Right cardiac atrium (tissue), 5 donors: ENCODE measurements at regions not wholly inside any gene's neighbourhood (a gene's known extent, or its start where the extent isn't known, plus 50 kb on each side); places are given as distances from the start of the nearest gene placed in this dataset.

Experiments
- ATAC-seq, 2 donors: fragments of 200-7000 bp; cut with Tn5 transposase; one replicate each; pipeline versions ENCODE4 v1.8.0 to v1.9.1; 2020; ENCODE audit warnings: moderate library complexity in 2 of 2, mild to moderate bottlenecking in 1 of 2
- DNase-seq, 3 donors: peaks; one replicate each; pipeline ENCODE4 v3.0.0-alpha.2; 2020
- H3K27ac ChIP-seq: one replicate; pipeline ENCODE4 v1.5.1; 2013; ENCODE audit warnings: mild to moderate bottlenecking, low read length, control low read depth, moderate library complexity
- H3K27me3 ChIP-seq: one replicate; pipeline ENCODE4 v1.6.1; 2013; ENCODE audit not compliant: control insufficient read depth, insufficient read depth
- H3K4me1 ChIP-seq: one replicate; pipeline ENCODE4 v1.6.1; 2013; ENCODE audit warnings: low read length; ENCODE audit not compliant: control insufficient read depth, insufficient read depth
- H3K4me3 ChIP-seq: one replicate; pipeline ENCODE4 v1.5.1; 2013; ENCODE audit warnings: low read length, control low read depth
- H3K9me3 ChIP-seq: one replicate; pipeline ENCODE4 v1.6.1; 2013; ENCODE audit warnings: low read length; ENCODE audit not compliant: control insufficient read depth
- WGBS: extraction: QIAGEN DNeasy Blood & Tissue Kit; methylation state at CpG from one replicate; pipeline ENCODE4 v1.1.7; 2013; 5-methylcytosine and 5-hydroxymethylcytosine counted together
- intact Hi-C, 4 donors: fragments of 100-400 bp; cut with DNase I; formaldehyde crosslinking; loops; one replicate each; pipeline versions ENCODE4 v1.11.0 to v1.14.0; 2022 to 2023
- donor health status: healthy with polysubstance abuse.
- donor health status: DM: no; HTN: yes; CAD: no.
- donor health status: DM: no; HTN: no; CAD: no.
- donor health status: DM: no; HTN: yes; CAD: no; lungs with severe emphysema.
- donor health status: DM: yes; HTN: yes; CAD: no.

- Histone ChIP-seq H3K27me3 (no peaks in the 10 kb centered on the region), H3K27ac (no peak overlapping the region), H3K4me3 (no peak overlapping the region), H3K9me3 (no peaks in the 10 kb centered on the region), H3K4me1 (no peaks in the 10 kb centered on the region)
- ATAC-seq: no peak
- WGBS: 70% methylated on average over 4 of the region's 4 CpGs
- DNase-seq: peak in 1 of 3 donors; percentile 23
- intact Hi-C loops: no loop called here
These were observed 149.7 kb upstream of the VANGL1 start for GRCh38 chr1:115492019-115492595.

DNA sequence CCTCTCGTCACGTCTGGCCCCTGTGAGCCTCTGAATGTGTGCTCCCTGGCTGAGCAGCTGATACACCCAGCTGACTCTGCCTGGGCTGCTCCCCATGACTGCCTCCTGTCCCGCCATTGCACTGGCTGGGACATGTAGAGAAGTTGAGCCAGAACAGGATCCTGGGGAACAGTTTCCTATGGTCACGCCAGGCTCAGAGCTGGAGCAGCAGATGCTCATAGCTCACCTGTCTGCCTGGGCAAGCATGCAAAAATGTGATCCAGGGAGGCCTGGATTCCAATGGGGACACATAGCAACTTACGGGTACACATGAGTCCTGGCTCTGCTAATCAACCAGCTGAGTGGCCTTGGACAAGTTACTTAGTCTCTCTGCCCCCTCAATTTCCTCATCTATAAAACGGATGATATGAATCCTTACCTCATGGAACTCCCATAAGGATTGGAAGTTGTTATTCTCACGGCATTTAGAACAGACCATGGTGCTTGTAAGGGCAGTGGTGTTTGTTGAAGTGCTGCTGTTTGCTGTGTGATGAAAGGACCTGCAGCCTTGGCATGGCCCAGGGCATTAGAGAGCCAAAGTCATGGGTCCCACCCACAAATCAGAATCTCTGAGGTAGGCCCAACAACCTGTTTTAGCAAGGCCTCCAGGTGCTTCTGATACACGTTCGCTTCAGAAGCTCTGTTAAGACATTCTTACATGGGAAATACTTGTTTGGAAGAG, 150.3 kb upstream of the VANGL1 start:
- Histone ChIP-seq H3K27me3 (no peaks in the 10 kb centered on the region), H3K27ac (no peak overlapping the region), H3K4me3 (no peak overlapping the region), H3K9me3 (no peaks in the 10 kb centered on the region), H3K4me1 (no peaks in the 10 kb centered on the region)
- DNase-seq: peak in 1 of 3 donors; percentile 19
- intact Hi-C loops: no loop called here
- 88% methylated on average over 9 of the region's 9 CpGs for WGBS
- ATAC-seq: no peak

DNA sequence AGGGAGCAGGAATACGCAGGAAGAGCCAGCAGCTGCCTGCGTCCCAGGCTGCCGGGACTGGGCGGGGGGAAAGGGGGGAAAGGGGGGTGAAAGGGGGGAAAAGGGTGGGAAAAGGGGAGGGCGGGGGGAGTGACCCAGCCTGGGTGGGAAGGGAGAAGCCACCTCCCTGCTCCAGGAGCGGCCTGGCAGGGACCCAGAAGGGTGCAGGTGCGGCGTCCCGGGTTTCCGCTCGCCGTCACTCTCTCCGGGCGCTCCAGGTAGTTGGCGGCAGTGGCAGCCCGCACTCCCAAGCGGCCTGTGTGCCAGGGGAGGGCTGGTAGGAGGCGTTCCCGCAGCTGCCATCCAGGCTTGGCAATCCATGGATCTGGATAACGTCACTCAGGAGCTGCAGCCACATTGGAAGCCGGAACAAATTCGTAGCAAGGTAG, 141.0 kb upstream of the NGF start:
- no peak for DNase-seq
- Histone ChIP-seq H3K27ac (no peak overlapping the region), H3K9me3 (no peaks in the 10 kb centered on the region), H3K27me3 (no peaks in the 10 kb centered on the region), H3K4me1 (no peaks in the 10 kb centered on the region), H3K4me3 (no peak overlapping the region)
- no peak for ATAC-seq
- 33% methylated on average over 22 of the region's 22 CpGs for WGBS
- intact Hi-C loops: no loop called here

DNA sequence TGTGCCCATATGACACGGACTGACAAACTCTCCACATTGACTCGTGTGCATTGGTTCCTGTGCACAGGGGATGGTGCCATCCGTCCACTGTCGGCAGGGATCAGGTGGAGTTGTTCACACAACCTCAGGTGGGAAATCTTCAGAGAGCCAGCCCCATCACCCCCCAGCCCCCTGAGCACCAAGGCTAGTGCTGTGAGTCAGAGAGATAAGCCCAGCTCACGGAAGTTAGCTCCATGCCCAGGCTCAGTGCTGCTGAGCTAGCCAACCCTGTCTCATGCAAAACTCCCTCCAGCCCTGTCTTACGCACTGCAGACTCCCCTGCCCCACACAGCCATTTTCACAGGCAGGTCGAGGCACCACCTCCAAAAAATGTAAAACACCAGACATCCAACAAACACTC, 139.0 kb upstream of the NGF start:
- ATAC-seq (no peak), DNase-seq (no peak)
- WGBS: 89% methylated on average over 7 of the region's 7 CpGs
- intact Hi-C loops: no loop called here
- no peak overlapping the region for H3K27ac ChIP-seq
- H3K4me1 ChIP-seq: no peaks in the 10 kb centered on the region
- no peaks in the 10 kb centered on the region for H3K9me3 ChIP-seq
- H3K27me3 ChIP-seq: no peaks in the 10 kb centered on the region
- H3K4me3 ChIP-seq: no peak overlapping the region

DNA sequence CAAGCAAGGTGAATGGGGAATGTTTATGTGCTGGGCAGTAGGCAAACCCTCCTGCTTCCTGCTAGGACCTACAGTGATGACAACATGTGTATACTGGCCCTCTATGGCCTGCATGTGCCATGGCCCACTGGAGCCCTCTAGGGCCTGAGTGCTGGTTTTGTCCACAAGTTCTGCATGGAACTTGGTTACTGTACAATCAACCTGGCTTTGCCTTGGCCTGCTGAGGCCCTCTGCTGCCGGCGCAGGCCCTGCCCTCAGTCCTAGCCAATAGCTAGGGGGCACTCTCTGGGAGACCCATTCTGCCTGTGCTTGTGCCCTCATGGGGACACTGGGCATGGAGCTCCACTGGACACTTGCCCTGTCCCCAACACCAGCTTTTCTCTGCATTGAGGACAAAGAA, 138.6 kb upstream of the NGF start:
- H3K4me3 ChIP-seq: no peak overlapping the region
- no peaks in the 10 kb centered on the region for H3K4me1 ChIP-seq
- H3K27ac ChIP-seq: no peak overlapping the region
- H3K27me3 ChIP-seq: no peaks in the 10 kb centered on the region
- DNase-seq: no peak
- WGBS: 69% methylated on average over 2 of the region's 2 CpGs
- H3K9me3 ChIP-seq: no peaks in the 10 kb centered on the region
- ATAC-seq: peak; percentile 9 to 28
- intact Hi-C loops: no loop called here

DNA sequence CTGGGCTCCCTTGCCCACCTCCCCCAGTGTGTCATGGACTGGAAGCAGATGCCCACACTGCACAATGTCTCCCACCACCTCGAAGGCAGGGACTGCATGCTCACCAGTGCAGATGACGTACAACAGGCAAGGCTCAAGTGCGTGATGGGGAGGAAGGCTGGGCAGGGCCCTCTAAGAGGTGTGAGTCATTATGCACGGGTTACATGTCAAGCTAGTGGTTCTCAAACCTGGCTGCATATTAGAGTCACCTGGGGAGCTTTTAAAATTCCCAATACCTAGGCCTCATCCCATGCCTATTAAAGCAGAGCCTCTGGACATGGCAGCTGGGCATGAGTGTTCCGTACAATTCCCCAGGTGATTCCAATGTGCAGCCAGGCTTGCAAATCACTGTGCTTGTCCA, 137.9 kb upstream of the NGF start:
- Histone ChIP-seq H3K27me3 (no peaks in the 10 kb centered on the region), H3K9me3 (no peaks in the 10 kb centered on the region), H3K4me3 (no peak overlapping the region), H3K4me1 (no peaks in the 10 kb centered on the region), H3K27ac (no peak overlapping the region)
- DNase-seq: no peak
- 70% methylated on average over 5 of the region's 5 CpGs for WGBS
- intact Hi-C loops: no loop called here
- no peak for ATAC-seq

DNA sequence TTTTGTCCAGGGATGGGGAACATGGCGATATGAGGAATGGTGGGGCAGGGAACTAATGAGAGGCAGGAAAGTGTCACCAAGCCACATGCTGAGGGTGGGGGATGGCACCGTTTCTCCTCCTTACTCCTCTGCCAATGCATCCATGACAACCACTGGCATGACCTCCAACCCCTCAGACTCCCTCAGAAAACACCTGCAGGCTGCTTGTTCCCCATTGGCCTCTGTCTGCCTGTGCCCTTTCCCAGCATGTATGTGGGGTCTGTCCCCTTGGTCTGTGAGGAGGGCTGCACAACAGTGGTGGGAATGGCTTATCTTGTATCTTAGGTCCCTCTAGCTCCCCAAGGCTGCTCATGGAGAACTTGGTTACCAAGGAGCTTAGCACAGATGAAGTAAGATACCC, 137.2 kb upstream of the NGF start:
- ATAC-seq (no peak), DNase-seq (no peak)
- Histone ChIP-seq H3K9me3 (no peaks in the 10 kb centered on the region), H3K4me1 (no peaks in the 10 kb centered on the region), H3K4me3 (no peak overlapping the region), H3K27me3 (no peaks in the 10 kb centered on the region), H3K27ac (no peak overlapping the region)
- intact Hi-C loops: no loop called here
- 81% methylated on average over 2 of the region's 2 CpGs for WGBS

GRCh38 chr1:115473986-115474565, 136.0 kb upstream of the NGF start:
- intact Hi-C loops: no loop called here
- H3K9me3 ChIP-seq: no peaks in the 10 kb centered on the region
- H3K27me3 ChIP-seq: no peaks in the 10 kb centered on the region
- ATAC-seq (no peak), DNase-seq (no peak)
- no peak overlapping the region for H3K27ac ChIP-seq
- WGBS: 77% methylated on average over 8 of the region's 8 CpGs
- H3K4me3 ChIP-seq: no peak overlapping the region
- H3K4me1 ChIP-seq: no peaks in the 10 kb centered on the region

- intact Hi-C loops: loop anchor here in 3 of 4 donors (5.0 to 10.0 kb wide), 2 partner anchors 195 to 333 kb away; no protein-coding TSS in a partner anchor
- WGBS: 36% methylated on average over 11 of the region's 11 CpGs
- Histone ChIP-seq H3K4me3 (no peak overlapping the region), H3K9me3 (no peaks in the 10 kb centered on the region), H3K27me3 (no peaks in the 10 kb centered on the region), H3K4me1 (no peaks in the 10 kb centered on the region), H3K27ac (no peak overlapping the region)
- peak; percentile 53 to 73 for ATAC-seq
- DNase-seq: peak in 2 of 3 donors; percentile 64 to 74
These were observed 131.8 kb upstream of the NGF start for GRCh38 chr1:115469703-115470476.

- Histone ChIP-seq H3K27ac (no peak overlapping the region), H3K9me3 (no peaks in the 10 kb centered on the region), H3K4me3 (no peak overlapping the region), H3K4me1 (no peaks in the 10 kb centered on the region), H3K27me3 (no peaks in the 10 kb centered on the region)
- 94% methylated on average over 3 of the region's 3 CpGs for WGBS
- no peak for DNase-seq
- no peak for ATAC-seq
- intact Hi-C loops: loop anchor here in 3 of 4 donors (5.0 to 10.0 kb wide), 2 partner anchors 193 to 330 kb away; no protein-coding TSS in a partner anchor
These were observed 129.7 kb upstream of the NGF start for GRCh38 chr1:115467790-115468189.

DNA sequence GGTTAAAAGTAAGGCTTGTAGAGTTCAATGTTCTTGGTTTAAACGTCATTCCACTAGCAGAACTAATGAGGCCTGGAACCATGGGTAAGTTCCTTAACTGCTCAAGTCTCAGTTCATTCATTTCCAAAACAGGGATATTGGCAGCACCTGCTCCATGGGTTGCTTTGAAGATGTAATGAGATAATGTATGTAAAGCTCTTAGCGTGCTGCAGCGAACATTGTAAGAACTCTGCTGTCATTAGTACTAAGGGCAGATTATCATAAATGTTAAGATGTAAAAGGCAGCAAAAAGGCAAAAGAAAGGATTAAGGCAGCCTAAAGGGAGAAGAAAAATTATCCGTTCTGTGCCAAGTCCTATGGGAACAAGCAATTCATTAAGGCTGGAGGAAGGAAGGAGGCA, 129.1 kb upstream of the NGF start:
- intact Hi-C loops: loop anchor here in 3 of 4 donors (5.0 to 10.0 kb wide), 2 partner anchors 192 to 330 kb away; no protein-coding TSS in a partner anchor
- WGBS: 79% methylated on average over 4 of the region's 4 CpGs
- H3K27me3 ChIP-seq: no peaks in the 10 kb centered on the region
- H3K4me3 ChIP-seq: no peak overlapping the region
- no peaks in the 10 kb centered on the region for H3K4me1 ChIP-seq
- no peaks in the 10 kb centered on the region for H3K9me3 ChIP-seq
- no peak for ATAC-seq
- no peak overlapping the region for H3K27ac ChIP-seq
- no peak for DNase-seq
